CD4-positive, alpha-beta T cell (primary cell): ENCODE measurements at regions not wholly inside any gene's neighbourhood (a gene's known extent, or its start where the extent isn't known, plus 50 kb on each side); places are given as distances from the start of the nearest gene placed in this dataset.

Source experiments
- ATAC-seq: fragments of 200-7000 bp; cut with Tn5 transposase; one replicate; pipeline ENCODE4 v1.10.0; 2022; ENCODE audit warnings: mild to moderate bottlenecking; ENCODE audit not compliant: poor library complexity
- CTCF ChIA-PET: fragments of 350-600 bp; sonication (Branson Sonifier 250); formaldehyde crosslinking; loops from one replicate; lab custom pipeline; 2021; ENCODE audit warnings: antibody characterized with exemption, inconsistent platforms; lab: Charles Lee
- POLR2A ChIA-PET: fragments of 350-600 bp; sonication (Branson Sonifier 250); formaldehyde crosslinking; loops from one replicate; lab custom pipeline; 2021; ENCODE audit warnings: antibody characterized with exemption, inconsistent platforms; lab: Charles Lee
- DNase-seq, 14 experiments: peaks; one replicate each; pipeline ENCODE4 v3.0.0-alpha.2; 2013 to 2020; ENCODE audit warnings: mixed read lengths in 2 of 14
- H3K27ac ChIP-seq, 2 donors: one replicate each; pipeline versions ENCODE4 v1.5.1 to v1.7.0; 2013; ENCODE audit warnings: low read length in 2 of 2, low read depth in 1 of 2, mild to moderate bottlenecking in 1 of 2
- H3K27me3 ChIP-seq, 2 experiments: 1 replicate in 1 of 2; 2 replicates in 1 of 2; pipeline versions ENCODE4 v1.6.1 to v1.7.0; 2013; ENCODE audit warnings: low read length in 2 of 2, control low read depth in 1 of 2, mild to moderate bottlenecking in 1 of 2, moderate library complexity in 1 of 2; ENCODE audit not compliant: insufficient read depth in 2 of 2, control insufficient read depth in 1 of 2
- H3K36me3 ChIP-seq: one replicate; pipeline ENCODE4 v1.6.1; 2013; ENCODE audit warnings: low read length, control low read depth; ENCODE audit not compliant: insufficient read depth
- H3K4me1 ChIP-seq: one replicate; pipeline ENCODE4 v1.6.1; 2013; ENCODE audit warnings: low read length, control low read depth; ENCODE audit not compliant: insufficient read depth
- H3K4me3 ChIP-seq: one replicate; pipeline ENCODE4 v1.5.1; 2013; ENCODE audit warnings: mild to moderate bottlenecking, low read length, moderate library complexity
- H3K9me3 ChIP-seq, 2 experiments: 1 replicate in 1 of 2; 2 replicates in 1 of 2; pipeline versions ENCODE4 v1.6.1 to v1.7.0; 2013; ENCODE audit warnings: low read length in 2 of 2, mild to moderate bottlenecking in 2 of 2, control low read depth in 1 of 2, moderate library complexity in 1 of 2; ENCODE audit not compliant: control insufficient read depth in 1 of 2, insufficient read depth in 1 of 2
- H3K27ac Mint-ChIP-seq: one replicate; pipeline ENCODE4 v1.8.0; 2020; ENCODE audit warnings: mixed read lengths
- H3K27me3 Mint-ChIP-seq: one replicate; pipeline ENCODE4 v1.8.0; 2021; ENCODE audit warnings: mixed read lengths
- H3K36me3 Mint-ChIP-seq: one replicate; pipeline ENCODE4 v1.8.0; 2021; ENCODE audit warnings: low read depth, mixed read lengths
- H3K4me1 Mint-ChIP-seq: one replicate; pipeline ENCODE4 v1.8.0; 2021; ENCODE audit warnings: low read depth, mixed read lengths
- H3K4me3 Mint-ChIP-seq: one replicate; pipeline ENCODE4 v1.8.0; 2020; ENCODE audit warnings: mild to moderate bottlenecking, mixed read lengths
- H3K9me3 Mint-ChIP-seq: one replicate; pipeline ENCODE4 v1.8.0; 2020; ENCODE audit warnings: mixed read lengths
- intact Hi-C, 2 experiments: fragments of 100-400 bp; cut with DNase I in 1 of 2; cut with micrococcal nuclease in 1 of 2; formaldehyde crosslinking; loops; one replicate each; pipeline versions ENCODE4 v1.15.1 to v1.9.0; 2023 to 2025; cut with DNase I, micrococcal nuclease
- TF ChIP-seq, protein P1 (sequence below): fragments of 200-600 bp; IDR thresholded peaks from one replicate; pipeline ENCODE4 v1.8.0; 2022; ENCODE audit warnings: antibody characterized with exemption, mild to moderate bottlenecking

GRCh38 chr1:101379950-101380349, 143.1 kb downstream of the S1PR1 start:
- Histone ChIP-seq H3K4me3 (no peak overlapping the region), H3K9me3 (no peaks in the 10 kb centered on the region), H3K27ac (no peak overlapping the region), H3K27me3 (no peaks in the 10 kb centered on the region), H3K36me3 (no peaks in the 10 kb centered on the region), H3K4me1 (no peaks in the 10 kb centered on the region)
- no peak for DNase-seq
- ATAC-seq, result no peak
- TF ChIP-seq, protein P1, sequence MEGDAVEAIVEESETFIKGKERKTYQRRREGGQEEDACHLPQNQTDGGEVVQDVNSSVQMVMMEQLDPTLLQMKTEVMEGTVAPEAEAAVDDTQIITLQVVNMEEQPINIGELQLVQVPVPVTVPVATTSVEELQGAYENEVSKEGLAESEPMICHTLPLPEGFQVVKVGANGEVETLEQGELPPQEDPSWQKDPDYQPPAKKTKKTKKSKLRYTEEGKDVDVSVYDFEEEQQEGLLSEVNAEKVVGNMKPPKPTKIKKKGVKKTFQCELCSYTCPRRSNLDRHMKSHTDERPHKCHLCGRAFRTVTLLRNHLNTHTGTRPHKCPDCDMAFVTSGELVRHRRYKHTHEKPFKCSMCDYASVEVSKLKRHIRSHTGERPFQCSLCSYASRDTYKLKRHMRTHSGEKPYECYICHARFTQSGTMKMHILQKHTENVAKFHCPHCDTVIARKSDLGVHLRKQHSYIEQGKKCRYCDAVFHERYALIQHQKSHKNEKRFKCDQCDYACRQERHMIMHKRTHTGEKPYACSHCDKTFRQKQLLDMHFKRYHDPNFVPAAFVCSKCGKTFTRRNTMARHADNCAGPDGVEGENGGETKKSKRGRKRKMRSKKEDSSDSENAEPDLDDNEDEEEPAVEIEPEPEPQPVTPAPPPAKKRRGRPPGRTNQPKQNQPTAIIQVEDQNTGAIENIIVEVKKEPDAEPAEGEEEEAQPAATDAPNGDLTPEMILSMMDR, result no peak
- H3K9me3 Mint-ChIP-seq, result no peaks in the 10 kb centered on the region
- intact Hi-C loops, result no loop called here
- no peaks in the 10 kb centered on the region for H3K27me3 Mint-ChIP-seq
- ChIA-PET CTCF (no interaction called here), POLR2A (no interaction called here)
- H3K4me1 Mint-ChIP-seq, result no peaks in the 10 kb centered on the region
- no peak overlapping the region for H3K27ac Mint-ChIP-seq
- H3K36me3 Mint-ChIP-seq, result no peaks in the 10 kb centered on the region
- no peak overlapping the region for H3K4me3 Mint-ChIP-seq

DNA sequence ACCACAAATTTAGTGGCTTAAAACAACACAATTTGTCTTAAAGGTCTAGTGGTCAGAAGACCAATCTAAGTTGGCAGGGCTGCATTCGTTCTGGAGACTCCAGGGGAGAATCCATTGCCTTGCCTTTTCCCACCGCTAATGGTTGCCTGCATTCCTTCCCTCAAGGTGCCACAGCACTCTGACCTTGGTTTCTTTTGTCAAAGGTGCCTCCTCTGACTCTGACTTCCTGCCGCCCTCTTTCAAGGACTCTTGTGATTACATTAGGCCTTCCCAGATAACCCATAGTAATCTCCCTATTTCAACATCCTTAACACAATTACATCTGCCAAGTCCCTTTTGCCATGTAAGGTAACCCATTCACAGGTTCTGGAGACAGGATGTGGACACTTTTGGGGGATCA, 145.3 kb downstream of the S1PR1 start:
- TF ChIP-seq, protein P1, result no peak
- Histone ChIP-seq H3K4me3 (no peak overlapping the region), H3K27ac (no peak overlapping the region), H3K4me1 (no peaks in the 10 kb centered on the region), H3K36me3 (no peaks in the 10 kb centered on the region), H3K9me3 (peaks cover 0 to 3% of the 10 kb centered on the region in 2 experiments), H3K27me3 (no peaks in the 10 kb centered on the region)
- POLR2A ChIA-PET, result no interaction called here
- intact Hi-C loops, result no loop called here
- Mint-ChIP-seq H3K27ac (no peak overlapping the region), H3K36me3 (no peaks in the 10 kb centered on the region), H3K9me3 (peaks cover 3% of the 10 kb centered on the region), H3K4me1 (no peaks in the 10 kb centered on the region), H3K4me3 (no peak overlapping the region), H3K27me3 (no peaks in the 10 kb centered on the region)
- no peak for DNase-seq
- CTCF ChIA-PET, result no interaction called here
- no peak for ATAC-seq

- DNase-seq (no peak), ATAC-seq (no peak)
- Mint-ChIP-seq H3K27me3 (no peaks in the 10 kb centered on the region), H3K4me3 (no peak overlapping the region), H3K4me1 (no peaks in the 10 kb centered on the region), H3K36me3 (no peaks in the 10 kb centered on the region), H3K27ac (no peak overlapping the region), H3K9me3 (peaks cover 3% of the 10 kb centered on the region)
- no peak overlapping the region for H3K4me3 ChIP-seq
- H3K27me3 ChIP-seq, result no peaks in the 10 kb centered on the region
- ChIA-PET CTCF (no interaction called here), POLR2A (no interaction called here)
- no peak overlapping the region for H3K27ac ChIP-seq
- no peaks in the 10 kb centered on the region for H3K36me3 ChIP-seq
- peaks cover 0 to 6% of the 10 kb centered on the region in 2 experiments for H3K9me3 ChIP-seq
- intact Hi-C loops, result no loop called here
- no peaks in the 10 kb centered on the region for H3K4me1 ChIP-seq
- TF ChIP-seq, protein P1, result no peak
These were observed 152.2 kb downstream of the S1PR1 start for GRCh38 chr1:101388904-101389546.
